Activated CD4-positive, alpha-beta T cell treated with anti-CD3 and anti-CD28 coated beads, Interleukin-2, amount 50 U/mL, for 48 hours (primary cell): ENCODE measurements at regions not wholly inside any gene's neighbourhood (a gene's known extent, or its start where the extent isn't known, plus 50 kb on each side); places are given as distances from the start of the nearest gene placed in this dataset.
"Not testable (repeated sequence)": the region's sequence is repeated elsewhere in the genome, so short reads cannot be mapped to it uniquely, and the experiment has no call there.

Source experiments
- DNase-seq, 2 experiments: peaks; one replicate each; pipeline ENCODE4 v3.0.0-alpha.2; 2020

GRCh38 chr9:75289332-75289731, 201.0 kb downstream of the OSTF1 start:
- DNase-seq, result no peak

DNA sequence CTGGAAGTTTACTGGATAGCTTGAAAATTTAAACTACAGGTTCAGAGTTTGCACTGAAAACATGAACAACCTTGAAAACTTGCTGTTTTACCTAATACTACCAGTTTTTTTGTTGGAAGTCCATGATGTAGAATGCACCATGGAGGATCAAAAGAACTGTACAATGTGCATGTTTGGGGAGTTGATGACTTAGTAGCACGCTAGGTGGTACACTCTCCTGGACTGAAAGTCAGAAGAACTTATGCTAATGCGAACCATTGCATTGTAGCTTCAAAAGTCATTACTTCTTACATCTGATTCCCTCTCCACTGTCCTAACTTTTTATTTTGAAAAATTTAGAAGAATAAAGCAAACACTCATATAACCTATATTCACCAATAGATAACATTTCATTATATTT, 211.0 kb downstream of the OSTF1 start:
- no peak for DNase-seq

DNA sequence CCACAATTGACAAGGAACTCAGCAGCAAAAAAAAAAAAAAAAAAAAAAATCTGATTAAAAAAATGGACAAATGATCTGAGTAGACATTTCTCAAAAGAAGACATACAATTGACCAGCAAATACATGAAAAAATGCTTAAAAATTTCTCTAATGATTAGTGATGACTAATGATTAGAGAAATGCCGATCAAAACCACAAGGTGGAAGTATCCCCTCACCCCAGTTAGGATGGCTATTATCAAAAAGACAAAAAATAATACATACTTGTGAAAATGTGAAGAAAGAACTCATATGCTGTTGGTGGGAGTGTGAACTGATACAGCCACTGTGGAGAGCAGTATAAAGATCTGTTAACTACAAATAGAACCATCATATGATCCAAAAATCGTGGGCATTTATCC, 245.3 kb downstream of the OSTF1 start:
- no peak for DNase-seq

- DNase-seq, result no peak
These were observed 270.5 kb downstream of the OSTF1 start for GRCh38 chr9:75358846-75359245.

DNA sequence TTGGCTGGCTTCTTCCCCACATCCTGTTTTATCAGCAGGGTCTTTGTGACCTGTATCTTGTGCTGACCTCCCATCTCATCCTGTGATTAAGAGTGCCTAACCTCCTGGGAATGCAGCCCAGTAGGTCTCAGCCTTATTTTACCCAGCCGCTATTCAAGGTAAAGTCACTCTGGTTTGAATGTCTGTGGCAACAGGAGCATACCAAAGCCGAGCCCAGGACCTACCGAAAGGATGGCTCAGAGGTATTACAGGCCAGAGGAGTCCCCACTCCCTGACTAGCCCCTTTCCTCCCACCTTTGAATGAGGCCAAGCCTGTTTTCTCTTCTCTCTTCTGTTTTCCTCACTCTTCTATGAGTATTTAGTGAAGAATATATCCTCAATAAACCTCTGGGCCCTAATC, 271.3 kb downstream of the OSTF1 start:
- no peak for DNase-seq

GRCh38 chr9:75360252-75360651, 271.9 kb downstream of the OSTF1 start:
- DNase-seq, result no peak

DNA sequence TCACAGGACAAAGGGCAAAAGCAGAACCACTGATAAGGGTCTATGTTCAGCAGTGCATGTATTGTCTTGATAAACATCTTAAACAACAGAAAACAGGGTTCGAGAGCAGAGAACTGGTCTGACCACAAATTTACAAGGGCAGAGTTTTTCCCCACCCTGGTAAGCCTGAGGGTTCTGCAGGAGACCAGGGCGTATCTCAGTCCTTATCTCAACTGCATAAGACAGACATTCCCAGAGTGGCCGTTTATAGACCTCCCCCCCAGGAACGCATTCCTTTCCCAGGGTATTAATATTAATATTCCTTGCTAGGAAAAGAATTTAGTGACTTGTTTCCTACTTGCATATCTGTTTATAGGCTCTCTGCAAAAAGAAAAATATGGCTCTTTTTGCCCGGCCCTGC, 274.1 kb downstream of the OSTF1 start:
- not testable (repeated sequence) for DNase-seq

- DNase-seq, result no peak
These were observed 276.9 kb downstream of the OSTF1 start for GRCh38 chr9:75365196-75365595.

GRCh38 chr9:75369989-75370388, 281.7 kb downstream of the OSTF1 start:
- no peak for DNase-seq

- DNase-seq, result no peak
These were observed 284.4 kb downstream of the OSTF1 start for GRCh38 chr9:75372499-75373268.

GRCh38 chr9:75376680-75377254, 288.5 kb downstream of the OSTF1 start:
- DNase-seq, result no peak

DNA sequence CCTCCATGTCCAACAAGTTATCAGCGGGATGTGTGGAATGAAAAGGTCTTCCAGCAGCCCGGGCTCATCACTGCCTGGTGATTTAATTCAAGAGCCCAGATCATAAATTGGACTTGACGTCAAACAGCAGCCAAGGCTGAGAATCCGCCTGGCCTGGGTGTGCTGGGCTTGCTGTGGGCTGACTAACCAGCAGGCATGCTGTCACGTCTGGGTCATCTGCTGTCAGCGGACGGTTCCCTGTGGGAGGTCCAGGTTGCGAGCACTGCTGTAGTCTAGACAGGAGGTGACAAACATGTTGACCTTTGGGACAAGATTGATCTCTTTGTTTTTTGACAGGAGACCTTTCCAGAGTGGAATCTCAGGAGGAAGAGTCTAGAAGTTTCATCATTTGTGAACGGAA, 289.7 kb downstream of the OSTF1 start:
- no peak for DNase-seq

GRCh38 chr9:75378926-75379325, 290.6 kb downstream of the OSTF1 start:
- no peak for DNase-seq

GRCh38 chr9:75382126-75382525, 293.8 kb downstream of the OSTF1 start:
- DNase-seq, result no peak

- DNase-seq, result not testable (repeated sequence)
These were observed 295.2 kb downstream of the OSTF1 start for GRCh38 chr9:75383420-75384034.

DNA sequence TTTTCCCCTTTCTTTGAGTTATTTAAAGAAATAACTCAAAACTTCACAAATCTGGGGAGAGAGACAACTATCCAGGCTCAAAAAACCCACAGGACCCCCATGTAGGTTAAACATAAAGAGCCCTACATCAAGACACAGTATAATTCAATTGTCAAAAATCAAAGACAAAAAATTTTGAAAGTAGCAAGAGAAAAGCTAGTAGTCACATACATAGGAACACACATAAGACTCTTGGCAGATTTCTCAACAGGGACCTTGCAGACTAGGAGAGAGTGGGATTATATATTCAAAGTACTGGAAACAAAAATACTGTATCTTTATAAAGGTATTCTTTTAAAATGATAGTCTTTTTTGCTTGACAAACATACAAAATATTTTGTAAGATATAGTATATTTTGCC, 296.9 kb downstream of the OSTF1 start:
- DNase-seq, result no peak

GRCh38 chr9:75389101-75389500, 300.8 kb downstream of the OSTF1 start:
- no peak for DNase-seq

DNA sequence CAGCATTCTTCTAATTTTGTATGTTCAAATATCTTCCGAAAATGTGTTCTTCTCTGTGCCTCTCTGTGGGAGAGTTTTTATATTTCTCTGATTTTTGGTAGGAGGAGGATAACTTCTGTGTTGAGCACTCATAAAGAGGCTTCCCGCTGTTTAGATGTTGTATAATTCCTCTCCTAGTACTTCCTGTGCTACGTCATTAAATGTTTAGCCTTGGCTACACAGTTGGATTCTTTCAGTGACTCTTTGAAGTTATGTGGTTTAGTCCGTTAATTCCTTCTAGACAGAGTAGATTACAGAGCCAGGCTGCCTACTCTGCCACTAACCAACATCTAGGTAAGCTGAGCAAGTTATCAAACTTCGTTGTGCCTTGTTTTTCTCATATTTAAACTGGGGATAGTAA, 302.6 kb downstream of the OSTF1 start:
- DNase-seq, result no peak

GRCh38 chr9:75391497-75391896, 303.2 kb downstream of the OSTF1 start:
- DNase-seq, result no peak

GRCh38 chr9:75395336-75395735, 307.0 kb downstream of the OSTF1 start:
- DNase-seq, result no peak

- DNase-seq, result no peak
These were observed 309.5 kb downstream of the OSTF1 start for GRCh38 chr9:75397836-75398235.

- DNase-seq, result no peak
These were observed 320.1 kb downstream of the OSTF1 start for GRCh38 chr9:75408391-75408790.

GRCh38 chr9:75410405-75410804, 322.1 kb downstream of the OSTF1 start:
- no peak for DNase-seq

GRCh38 chr9:75414371-75415160, 326.3 kb downstream of the OSTF1 start:
- no peak for DNase-seq
